ENCODE measurements at regions not wholly inside any gene's neighbourhood (a gene's known extent, or its start where the extent isn't known, plus 50 kb on each side); places are given as distances from the start of the nearest gene placed in this dataset.
A peak's percentile ranks its signal among the peaks of the same experiment; 100 is the strongest.
"Not testable (repeated sequence)": the region's sequence is repeated elsewhere in the genome, so short reads cannot be mapped to it uniquely, and the experiment has no call there.

DNA sequence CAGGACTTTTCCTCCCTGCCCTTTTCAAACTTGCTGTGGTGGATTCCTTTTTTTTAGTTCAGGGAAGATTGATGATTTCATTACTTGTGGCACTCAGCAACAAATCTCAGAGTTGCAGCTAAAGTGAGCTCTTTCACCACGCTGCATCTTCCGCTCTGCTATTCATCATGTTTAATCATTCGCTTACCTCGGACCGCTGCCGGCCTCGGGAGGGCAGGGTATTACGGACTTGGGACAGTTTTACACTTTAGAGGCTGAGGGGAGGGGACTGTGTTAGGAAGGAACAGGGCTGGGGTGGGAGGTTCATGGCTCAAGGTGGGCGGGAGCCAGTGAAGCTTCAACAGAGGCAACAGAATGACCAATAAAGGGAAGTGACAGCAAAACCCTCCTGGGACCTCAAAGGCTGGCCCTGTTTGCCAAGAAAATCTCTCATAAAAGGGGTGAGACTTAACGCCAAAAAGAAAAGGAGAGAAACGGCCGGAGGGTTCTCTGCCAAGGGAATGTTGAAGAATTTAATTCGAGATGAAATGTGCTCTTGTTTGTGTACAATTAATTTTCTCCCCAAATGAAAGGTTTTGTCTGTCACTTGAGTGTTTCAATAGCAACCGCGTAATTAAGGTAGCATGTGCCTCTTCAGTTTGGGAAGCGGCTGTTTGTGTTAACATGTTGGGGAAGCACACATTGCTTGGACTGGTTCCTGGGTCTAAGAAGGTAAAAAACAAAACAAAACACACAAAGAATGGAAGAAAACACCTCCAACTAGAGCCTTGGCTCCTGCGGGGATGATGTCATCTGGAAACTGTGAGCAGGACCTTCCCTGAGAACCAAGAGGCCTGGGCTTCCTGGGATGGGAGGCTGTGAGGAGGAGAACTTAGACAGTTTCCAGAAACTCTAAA lies 72.5 kb upstream of the SULF2 start:
- Mint-ChIP-seq H3K27me3 (ENCODE audit: low read depth in 3 of 3) (peaks cover 4 to 8% (median 7%) of the 10 kb centered on the region in 3 donors), H3K27ac (no peak overlapping the region), H3K4me1 (no peaks in the 10 kb centered on the region), H3K4me3 (no peak overlapping the region), H3K36me3 (no peaks in the 10 kb centered on the region), H3K9me3 (no peaks in the 10 kb centered on the region)
- DNase-seq: no peak

DNA sequence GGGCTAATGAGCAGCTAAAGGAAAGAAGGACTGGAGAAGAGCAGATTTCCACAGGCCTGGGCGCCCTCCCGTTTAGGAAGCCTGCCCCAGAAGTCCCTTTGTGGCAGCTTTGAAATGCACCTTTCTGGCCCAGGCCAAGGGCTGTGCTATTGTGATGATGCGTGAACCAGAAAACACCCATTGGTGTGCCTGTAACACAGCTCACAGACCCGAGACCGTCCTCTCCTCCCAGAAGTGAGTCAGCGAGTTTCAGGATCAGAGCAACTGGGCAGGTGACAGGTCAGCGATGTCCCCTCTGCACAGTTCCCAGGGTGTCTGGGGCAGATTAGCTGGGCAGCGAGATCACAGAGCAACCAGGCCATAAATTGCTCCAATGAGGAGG lies 71.9 kb upstream of the SULF2 start:
- H3K27ac Mint-ChIP-seq: no peak overlapping the region
- H3K4me3 Mint-ChIP-seq: no peak overlapping the region
- no peaks in the 10 kb centered on the region for H3K36me3 Mint-ChIP-seq
- H3K27me3 Mint-ChIP-seq (ENCODE audit: low read depth in 3 of 3): peaks cover 4 to 7% (median 5%) of the 10 kb centered on the region in 3 donors
- no peak for DNase-seq
- H3K9me3 Mint-ChIP-seq: no peaks in the 10 kb centered on the region
- no peaks in the 10 kb centered on the region for H3K4me1 Mint-ChIP-seq

GRCh38 chr20:47855799-47856198 lies 70.5 kb upstream of the SULF2 start:
- H3K36me3 Mint-ChIP-seq: no peaks in the 10 kb centered on the region
- no peaks in the 10 kb centered on the region for H3K9me3 Mint-ChIP-seq
- H3K27me3 Mint-ChIP-seq (ENCODE audit: low read depth in 3 of 3): peaks cover 6 to 8% (median 6%) of the 10 kb centered on the region in 3 donors
- H3K27ac Mint-ChIP-seq: no peak overlapping the region
- H3K4me3 Mint-ChIP-seq: no peak overlapping the region
- H3K4me1 Mint-ChIP-seq: no peaks in the 10 kb centered on the region
- DNase-seq: no peak

DNA sequence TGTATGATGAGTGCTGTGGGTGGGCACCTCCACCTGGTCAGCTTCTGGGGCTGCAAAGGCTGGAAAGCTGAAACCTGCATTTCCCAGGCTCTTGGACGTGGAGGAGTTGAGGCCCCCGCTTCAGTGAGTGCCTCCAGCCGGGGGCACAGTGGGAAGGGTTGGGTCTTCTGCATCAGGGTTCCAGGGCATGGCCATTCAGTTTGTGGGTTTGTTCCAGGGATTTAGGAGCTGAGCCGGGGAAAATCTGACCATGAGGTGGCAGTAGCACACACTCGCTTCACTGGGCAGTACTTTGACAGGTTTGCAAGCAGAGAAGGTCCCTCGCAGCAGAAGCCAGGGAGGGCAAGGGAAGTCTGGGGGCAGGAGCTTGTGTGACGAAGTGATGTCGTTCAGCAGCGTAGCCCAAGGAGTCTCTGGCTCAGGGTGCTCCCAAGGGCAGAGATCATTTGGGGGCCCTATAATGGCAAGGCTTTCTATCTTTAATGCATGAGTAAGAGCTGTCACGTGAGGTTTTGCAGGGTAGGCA lies 69.5 kb upstream of the SULF2 start:
- no peaks in the 10 kb centered on the region for H3K36me3 Mint-ChIP-seq
- no peak overlapping the region for H3K4me3 Mint-ChIP-seq
- H3K27ac Mint-ChIP-seq: no peak overlapping the region
- H3K27me3 Mint-ChIP-seq (ENCODE audit: low read depth in 3 of 3): peaks cover 6 to 8% (median 8%) of the 10 kb centered on the region in 3 donors
- no peaks in the 10 kb centered on the region for H3K4me1 Mint-ChIP-seq
- no peak for DNase-seq
- no peaks in the 10 kb centered on the region for H3K9me3 Mint-ChIP-seq

GRCh38 chr20:47851774-47852173 lies 66.5 kb upstream of the SULF2 start:
- Mint-ChIP-seq H3K27ac (no peak overlapping the region), H3K4me1 (no peaks in the 10 kb centered on the region), H3K4me3 (no peak overlapping the region), H3K27me3 (ENCODE audit: low read depth in 3 of 3) (peaks cover 8 to 11% (median 8%) of the 10 kb centered on the region in 3 donors), H3K9me3 (no peaks in the 10 kb centered on the region), H3K36me3 (no peaks in the 10 kb centered on the region)
- no peak for DNase-seq

- Mint-ChIP-seq H3K4me1 (no peaks in the 10 kb centered on the region), H3K27ac (no peak overlapping the region), H3K4me3 (no peak overlapping the region), H3K9me3 (no peaks in the 10 kb centered on the region), H3K36me3 (no peaks in the 10 kb centered on the region), H3K27me3 (ENCODE audit: low read depth in 3 of 3) (peaks cover 8 to 11% (median 8%) of the 10 kb centered on the region in 3 donors)
- DNase-seq: no peak
Observed at GRCh38 chr20:47850146-47850545, 64.9 kb upstream of the SULF2 start.

- Mint-ChIP-seq H3K27ac (peak overlapping the region in 1 of 6 donors; percentile 37), H3K9me3 (no peaks in the 10 kb centered on the region), H3K27me3 (ENCODE audit: low read depth in 3 of 3) (peaks cover 8 to 11% (median 8%) of the 10 kb centered on the region in 3 donors), H3K4me1 (no peaks in the 10 kb centered on the region), H3K36me3 (no peaks in the 10 kb centered on the region), H3K4me3 (no peak overlapping the region)
- no peak for DNase-seq
Observed at GRCh38 chr20:47849596-47849995, 64.3 kb upstream of the SULF2 start.

GRCh38 chr20:47849006-47849405 lies 63.7 kb upstream of the SULF2 start:
- no peak for DNase-seq
- H3K9me3 Mint-ChIP-seq: no peaks in the 10 kb centered on the region
- no peaks in the 10 kb centered on the region for H3K36me3 Mint-ChIP-seq
- no peaks in the 10 kb centered on the region for H3K4me1 Mint-ChIP-seq
- H3K27ac Mint-ChIP-seq: no peak overlapping the region
- peaks cover 8 to 11% (median 8%) of the 10 kb centered on the region in 3 donors for H3K27me3 Mint-ChIP-seq (ENCODE audit: low read depth in 3 of 3)
- H3K4me3 Mint-ChIP-seq: no peak overlapping the region

GRCh38 chr20:47848534-47848933 lies 63.3 kb upstream of the SULF2 start:
- not testable (repeated sequence) for H3K36me3 Mint-ChIP-seq; H3K27ac Mint-ChIP-seq; H3K4me3 Mint-ChIP-seq; DNase-seq; H3K4me1 Mint-ChIP-seq; H3K9me3 Mint-ChIP-seq; H3K27me3 Mint-ChIP-seq (ENCODE audit: low read depth in 3 of 3)

DNA sequence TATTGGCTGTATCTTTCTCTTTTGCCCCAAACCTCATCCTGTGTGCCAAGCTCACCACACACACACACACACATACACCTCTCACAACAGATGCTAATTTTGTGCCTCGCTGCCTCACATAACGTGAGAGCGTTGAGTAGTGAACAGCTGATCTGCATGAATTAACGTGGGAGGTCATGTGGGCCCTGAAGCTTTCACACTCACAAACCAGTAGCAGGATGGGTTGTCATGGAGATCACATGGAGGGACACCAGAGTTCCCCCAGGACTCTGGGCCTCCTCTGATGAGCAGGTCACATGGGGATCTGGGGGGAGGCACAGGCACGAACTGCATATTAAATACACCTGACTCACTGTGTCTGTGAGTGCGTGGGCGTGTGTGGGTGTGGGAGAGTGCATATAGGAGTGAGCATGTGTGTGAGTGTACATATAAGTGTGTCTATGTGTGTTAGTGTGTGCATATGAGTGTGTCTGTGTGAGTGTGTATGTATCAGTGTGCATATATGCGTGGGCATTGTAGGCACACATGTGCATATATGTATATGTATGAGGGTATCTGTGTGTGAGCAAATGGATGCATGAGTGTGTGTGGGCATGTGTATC lies 62.7 kb upstream of the SULF2 start:
- Mint-ChIP-seq H3K4me1 (no peaks in the 10 kb centered on the region), H3K36me3 (no peaks in the 10 kb centered on the region), H3K9me3 (no peaks in the 10 kb centered on the region), H3K27me3 (ENCODE audit: low read depth in 3 of 3) (peaks cover 7 to 10% (median 8%) of the 10 kb centered on the region in 3 donors), H3K27ac (no peak overlapping the region), H3K4me3 (no peak overlapping the region)
- DNase-seq: no peak

DNA sequence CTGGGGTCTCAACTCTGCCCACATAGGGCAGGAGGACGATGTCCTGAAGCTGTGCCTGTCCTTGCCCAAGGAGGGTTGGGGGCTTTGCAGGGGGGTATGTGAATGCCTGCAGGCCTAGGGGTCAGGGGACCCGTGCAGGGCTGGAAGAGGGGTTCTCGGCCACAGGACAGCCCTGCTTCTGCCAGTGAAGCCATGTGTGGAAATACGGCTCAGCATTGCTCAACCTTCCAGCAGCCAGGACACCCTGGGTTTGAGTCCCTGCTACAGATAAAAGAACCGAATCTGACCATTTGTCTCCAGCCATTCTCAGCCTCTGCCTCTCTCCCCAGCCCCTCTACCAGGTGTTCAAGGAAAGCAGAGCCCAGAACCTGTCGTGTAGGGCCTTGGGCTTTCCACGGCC lies 61.9 kb upstream of the SULF2 start:
- H3K27me3 Mint-ChIP-seq (ENCODE audit: low read depth in 3 of 3): peaks cover 6 to 11% (median 9%) of the 10 kb centered on the region in 3 donors
- H3K27ac Mint-ChIP-seq: not testable (repeated sequence)

GRCh38 chr20:47846651-47847050 lies 61.4 kb upstream of the SULF2 start:
- not testable (repeated sequence) for H3K27ac Mint-ChIP-seq, H3K9me3 Mint-ChIP-seq, H3K4me1 Mint-ChIP-seq, H3K4me3 Mint-ChIP-seq, DNase-seq, H3K36me3 Mint-ChIP-seq
- H3K27me3 Mint-ChIP-seq (ENCODE audit: low read depth in 3 of 3): peaks cover 5 to 13% (median 8%) of the 10 kb centered on the region in 3 donors

More for the DNA sequence above, 61.9 kb upstream of the SULF2 start:
- not testable (repeated sequence) for H3K4me3 Mint-ChIP-seq, H3K9me3 Mint-ChIP-seq, H3K4me1 Mint-ChIP-seq, H3K36me3 Mint-ChIP-seq, DNase-seq

GRCh38 chr20:47845382-47845977 lies 60.2 kb upstream of the SULF2 start:
- not testable (repeated sequence) for H3K4me1 Mint-ChIP-seq, H3K36me3 Mint-ChIP-seq, H3K4me3 Mint-ChIP-seq, H3K27ac Mint-ChIP-seq, H3K9me3 Mint-ChIP-seq, DNase-seq
- peaks cover 5 to 11% (median 7%) of the 10 kb centered on the region in 3 donors for H3K27me3 Mint-ChIP-seq (ENCODE audit: low read depth in 3 of 3)

GRCh38 chr20:47844568-47844906 lies 59.3 kb upstream of the SULF2 start:
- not testable (repeated sequence) for H3K9me3 Mint-ChIP-seq, H3K4me1 Mint-ChIP-seq, DNase-seq, H3K4me3 Mint-ChIP-seq, H3K27ac Mint-ChIP-seq, H3K36me3 Mint-ChIP-seq
- H3K27me3 Mint-ChIP-seq (ENCODE audit: low read depth in 3 of 3): peaks cover under 1 to 14% (median 7%) of the 10 kb centered on the region in 3 donors

All from immature natural killer cell (primary cell).